ENCODE measurements at regions not wholly inside any gene's neighbourhood (a gene's known extent, or its start where the extent isn't known, plus 50 kb on each side); places are given as distances from the start of the nearest gene placed in this dataset.

GRCh38 chr10:133035952-133036351, 51.8 kb upstream of the ADGRA1 start:
- DNase-seq (ENCODE audit: low read depth), result no peak

- DNase-seq (ENCODE audit: low read depth), result no peak
Observed at GRCh38 chr10:133034762-133035161, 53.0 kb upstream of the ADGRA1 start.

- DNase-seq (ENCODE audit: low read depth), result no peak
Observed at GRCh38 chr10:133034092-133034491, 53.6 kb upstream of the ADGRA1 start.

- no peak for DNase-seq (ENCODE audit: low read depth)
Observed at GRCh38 chr10:133033742-133034048, 54.0 kb upstream of the ADGRA1 start.

- DNase-seq (ENCODE audit: low read depth), result no peak
Observed at GRCh38 chr10:133032976-133033741, 54.6 kb upstream of the ADGRA1 start.

GRCh38 chr10:133032231-133032630, 55.5 kb upstream of the ADGRA1 start:
- DNase-seq (ENCODE audit: low read depth), result no peak

GRCh38 chr10:133031541-133032125, 56.1 kb upstream of the ADGRA1 start:
- no peak for DNase-seq (ENCODE audit: low read depth)

- DNase-seq (ENCODE audit: low read depth), result no peak
Observed at GRCh38 chr10:133030781-133031180, 56.9 kb upstream of the ADGRA1 start.

GRCh38 chr10:133030126-133030525, 57.6 kb upstream of the ADGRA1 start:
- no peak for DNase-seq (ENCODE audit: low read depth)

GRCh38 chr10:133028956-133029355, 58.8 kb upstream of the ADGRA1 start:
- no peak for DNase-seq (ENCODE audit: low read depth)

GRCh38 chr10:133028158-133028557, 59.6 kb upstream of the ADGRA1 start:
- no peak for DNase-seq (ENCODE audit: low read depth)

- DNase-seq (ENCODE audit: low read depth), result no peak
Observed at GRCh38 chr10:133027482-133027881, 60.2 kb upstream of the ADGRA1 start.

- no peak for DNase-seq (ENCODE audit: low read depth)
Observed at GRCh38 chr10:133026726-133027395, 60.9 kb upstream of the ADGRA1 start.

GRCh38 chr10:133026171-133026570, 61.6 kb upstream of the ADGRA1 start:
- no peak for DNase-seq (ENCODE audit: low read depth)

- no peak for DNase-seq (ENCODE audit: low read depth)
Observed at GRCh38 chr10:133025558-133026090, 62.1 kb upstream of the ADGRA1 start.

- no peak for DNase-seq (ENCODE audit: low read depth)
Observed at GRCh38 chr10:133024704-133025557, 62.8 kb upstream of the ADGRA1 start.

- no peak for DNase-seq (ENCODE audit: low read depth)
Observed at GRCh38 chr10:133023216-133023843, 64.4 kb upstream of the ADGRA1 start.

GRCh38 chr10:133022776-133023100, 65.0 kb upstream of the ADGRA1 start:
- no peak for DNase-seq (ENCODE audit: low read depth)

- no peak for DNase-seq (ENCODE audit: low read depth)
Observed at GRCh38 chr10:133021963-133022775, 65.6 kb upstream of the ADGRA1 start.

- no peak for DNase-seq (ENCODE audit: low read depth)
Observed at GRCh38 chr10:133021116-133021962, 66.4 kb upstream of the ADGRA1 start.
